DOHH2 (cell line): ENCODE measurements at regions not wholly inside any gene's neighbourhood (a gene's known extent, or its start where the extent isn't known, plus 50 kb on each side); places are given as distances from the start of the nearest gene placed in this dataset.
"Not testable (repeated sequence)": the region's sequence is repeated elsewhere in the genome, so short reads cannot be mapped to it uniquely, and the experiment has no call there.

Experiments
- H3F3A ChIP-seq: fragments of 200-600 bp; sonication (generic), shearing (Covaris generic); 2 replicates; pipeline ENCODE4 v1.6.0; 2016; ENCODE audit warnings: antibody characterized with exemption, mild to moderate bottlenecking; ENCODE audit not compliant: control insufficient read depth, insufficient read depth
- H3K27ac ChIP-seq: fragments of 200-600 bp; sonication (generic); 2 replicates; pipeline ENCODE4 v1.5.1; 2014; ENCODE audit warnings: low read depth, mild to moderate bottlenecking, low read length, moderate library complexity
- H3K27me3 ChIP-seq: fragments of 200-600 bp; sonication (generic); 2 replicates; pipeline ENCODE4 v1.6.1; 2014; ENCODE audit warnings: mild to moderate bottlenecking, low read length, mixed read lengths; ENCODE audit not compliant: control insufficient read depth
- H3K36me3 ChIP-seq: fragments of 200-600 bp; sonication (generic); 2 replicates; pipeline ENCODE4 v1.6.1; 2014; ENCODE audit warnings: mild to moderate bottlenecking, low read length, moderate library complexity, mixed read lengths; ENCODE audit not compliant: control insufficient read depth
- H3K4me1 ChIP-seq: fragments of 200-600 bp; sonication (generic); 2 replicates; pipeline ENCODE4 v1.6.1; 2014; ENCODE audit warnings: mild to moderate bottlenecking, low read length, mixed read lengths; ENCODE audit not compliant: control insufficient read depth
- H3K4me2 ChIP-seq: fragments of 200-600 bp; sonication (generic); 2 replicates; pipeline ENCODE4 v1.6.0; 2014; ENCODE audit warnings: mild to moderate bottlenecking, low read length, moderate library complexity
- H3K4me3 ChIP-seq: fragments of 200-600 bp; sonication (generic); 2 replicates; pipeline ENCODE4 v1.5.1; 2014; ENCODE audit warnings: mild to moderate bottlenecking, low read length, mixed read lengths
- H3K79me2 ChIP-seq: fragments of 200-600 bp; sonication (generic); 2 replicates; pipeline ENCODE4 v1.6.1; 2014; ENCODE audit warnings: mild to moderate bottlenecking, low read length, mixed read lengths; ENCODE audit not compliant: control insufficient read depth
- H3K9me2 ChIP-seq: fragments of 200-600 bp; sonication (generic); replicated peaks from 2 replicates; pipeline ENCODE4 v1.6.1; 2014; ENCODE audit warnings: mild to moderate bottlenecking, low read length, mixed read lengths; ENCODE audit not compliant: control insufficient read depth
- H3K9me3 ChIP-seq: fragments of 200-600 bp; sonication (generic); 2 replicates; pipeline ENCODE4 v1.6.1; 2014; ENCODE audit warnings: antibody characterized with exemption, low read length, mixed read lengths; ENCODE audit not compliant: control insufficient read depth, insufficient read depth
- H4K20me1 ChIP-seq: fragments of 200-600 bp; sonication (generic); 2 replicates; pipeline ENCODE4 v1.6.0; 2014; ENCODE audit warnings: low read depth, mild to moderate bottlenecking, antibody characterized with exemption, low read length, moderate library complexity; ENCODE audit not compliant: control insufficient read depth, insufficient read depth

DNA sequence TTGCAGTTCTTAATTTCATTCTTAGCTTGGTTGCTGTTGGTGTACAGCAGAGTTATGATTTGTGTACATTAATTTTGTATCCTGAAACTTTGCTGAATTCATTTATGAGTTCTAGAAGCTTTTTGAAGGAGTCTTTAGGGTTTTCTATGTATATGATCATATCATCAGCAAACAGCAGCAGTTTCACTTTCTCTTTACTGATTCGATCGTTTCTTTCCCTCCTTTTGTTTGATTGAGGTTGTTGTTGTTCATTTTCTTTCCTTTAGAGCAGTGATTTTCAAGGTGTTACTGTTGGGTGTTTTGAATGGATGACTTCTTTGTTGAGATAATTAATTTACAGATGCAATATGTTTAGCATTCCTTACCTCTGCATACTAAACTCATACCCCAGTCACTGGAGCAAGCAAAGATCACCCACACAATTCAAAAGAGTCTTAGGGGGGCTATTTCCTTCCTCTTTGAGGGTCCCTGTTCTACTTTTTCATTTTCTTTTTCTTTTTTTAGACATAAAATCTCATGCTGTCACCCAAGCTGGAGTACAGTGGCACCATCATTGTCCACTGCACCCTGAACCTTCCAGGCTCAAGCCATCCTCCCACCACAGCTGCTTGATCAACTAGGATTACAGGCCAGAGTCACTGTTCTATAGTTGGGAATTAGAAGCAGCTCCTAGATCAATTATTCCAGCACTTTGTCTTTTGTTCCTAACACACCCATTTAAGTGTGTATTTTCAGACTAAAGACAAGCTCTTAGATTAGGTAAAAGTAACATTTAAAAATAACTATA lies 115.8 kb upstream of the GPR39 start:
- peak overlapping the region; percentile 42 for H3K4me2 ChIP-seq
- H3K27ac ChIP-seq, H3K36me3 ChIP-seq, H3K4me1 ChIP-seq, H3K4me3 ChIP-seq, H3K9me2 ChIP-seq, H4K20me1 ChIP-seq, H3F3A ChIP-seq, H3K27me3 ChIP-seq, H3K79me2 ChIP-seq, H3K9me3 ChIP-seq: not testable (repeated sequence)

DNA sequence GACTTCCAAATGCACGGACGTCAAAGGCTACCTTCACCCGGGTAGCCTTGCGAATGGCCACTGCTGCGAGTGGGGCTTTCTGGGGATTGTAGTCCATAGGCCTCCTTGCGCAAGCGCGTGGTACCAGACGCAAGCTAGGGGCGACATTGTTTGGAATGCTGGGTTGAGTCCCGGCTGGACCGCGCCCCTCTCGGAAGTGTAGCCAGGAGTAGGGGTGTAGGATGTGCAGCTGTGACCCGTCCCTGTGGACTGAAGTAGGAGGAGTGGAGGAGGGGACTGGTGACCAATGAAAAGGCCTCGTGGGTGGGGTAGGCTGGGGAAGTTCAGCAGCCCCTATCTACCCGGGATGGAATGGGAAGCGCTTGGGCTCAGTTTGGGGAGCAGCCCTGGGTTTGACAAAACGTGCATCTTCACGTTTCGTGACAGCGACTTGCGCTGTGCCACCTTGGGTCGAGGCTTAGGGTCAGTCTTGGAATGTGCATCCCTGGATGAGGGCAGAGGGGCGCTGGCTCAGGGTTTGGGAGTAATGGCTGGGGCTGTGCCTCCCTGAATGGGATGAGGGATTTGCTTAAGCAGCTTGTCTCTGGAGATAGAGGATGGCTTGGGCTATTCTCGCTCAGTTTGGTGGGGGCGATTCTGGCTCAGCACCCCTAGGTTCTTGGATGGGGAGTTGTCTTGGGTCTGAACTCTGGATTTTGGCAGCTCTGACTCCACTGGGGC lies 111.8 kb upstream of the GPR39 start:
- H3F3A ChIP-seq, H3K36me3 ChIP-seq, H3K4me3 ChIP-seq, H3K4me2 ChIP-seq, H3K4me1 ChIP-seq, H4K20me1 ChIP-seq, H3K9me3 ChIP-seq, H3K27ac ChIP-seq, H3K79me2 ChIP-seq, H3K9me2 ChIP-seq, H3K27me3 ChIP-seq: not testable (repeated sequence)

GRCh38 chr2:132307613-132308198 lies 108.9 kb upstream of the GPR39 start:
- H3K4me1 ChIP-seq, H3K79me2 ChIP-seq, H3K36me3 ChIP-seq, H3F3A ChIP-seq, H3K4me2 ChIP-seq, H3K27me3 ChIP-seq, H3K27ac ChIP-seq, H3K4me3 ChIP-seq, H3K9me2 ChIP-seq, H3K9me3 ChIP-seq, H4K20me1 ChIP-seq: not testable (repeated sequence)

- not testable (repeated sequence) for H3K9me3 ChIP-seq, H3K79me2 ChIP-seq, H3K4me3 ChIP-seq, H3K27ac ChIP-seq, H3K4me2 ChIP-seq, H4K20me1 ChIP-seq, H3K27me3 ChIP-seq, H3K36me3 ChIP-seq, H3K9me2 ChIP-seq, H3K4me1 ChIP-seq, H3F3A ChIP-seq
These were observed 107.4 kb upstream of the GPR39 start for GRCh38 chr2:132309203-132309602.

DNA sequence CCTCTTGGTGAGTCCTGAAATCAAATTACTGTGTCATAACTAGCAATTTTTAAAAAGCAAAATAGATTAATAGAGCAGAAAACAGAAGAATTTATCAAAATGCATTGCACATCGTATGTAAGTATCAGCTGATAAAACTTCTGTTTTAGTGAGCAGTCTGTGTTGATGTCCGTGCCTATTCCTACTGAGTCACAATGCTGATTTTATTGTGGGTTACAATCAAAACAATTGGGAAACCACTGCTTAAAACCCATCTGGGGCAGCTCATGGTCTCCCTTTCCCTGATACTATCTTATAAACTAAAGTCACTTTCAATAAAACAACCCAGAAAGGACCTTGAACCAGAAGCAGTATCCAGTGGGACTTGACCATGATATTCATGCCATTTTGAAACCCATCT lies 101.1 kb upstream of the GPR39 start:
- not testable (repeated sequence) for H3K79me2 ChIP-seq, H3F3A ChIP-seq, H3K4me1 ChIP-seq, H3K9me2 ChIP-seq, H3K27me3 ChIP-seq, H3K4me3 ChIP-seq, H4K20me1 ChIP-seq, H3K9me3 ChIP-seq, H3K4me2 ChIP-seq, H3K36me3 ChIP-seq, H3K27ac ChIP-seq

DNA sequence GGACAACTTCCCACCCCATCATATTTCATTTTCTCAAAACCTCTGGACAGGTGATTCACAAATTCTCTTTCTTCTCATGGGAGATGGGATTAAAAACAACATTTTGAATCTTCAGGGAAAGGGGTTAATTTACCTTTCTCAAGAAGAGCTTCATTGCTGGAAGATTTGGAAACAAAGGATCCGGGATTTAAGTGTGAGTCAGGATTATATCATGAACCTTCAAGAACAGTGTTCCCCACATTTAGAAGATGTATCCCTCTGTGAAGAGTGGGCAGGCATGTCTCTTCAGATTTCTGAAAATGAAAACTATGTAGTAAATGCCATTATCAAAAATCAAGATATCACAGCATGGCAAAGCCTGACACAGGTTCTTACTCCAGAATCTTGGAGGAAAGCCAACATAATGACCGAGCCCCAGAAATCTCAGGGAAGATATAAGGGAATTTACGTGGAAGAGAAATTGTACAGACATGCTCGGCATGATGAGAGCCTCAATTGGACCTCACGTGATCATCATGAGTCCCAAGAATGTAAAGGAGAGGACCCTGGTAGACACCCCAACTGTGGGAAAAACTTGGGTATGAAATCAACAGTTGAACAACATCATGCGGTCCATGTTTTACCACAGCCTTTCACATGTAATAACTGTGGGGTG lies 99.5 kb upstream of the GPR39 start:
- H3K27ac ChIP-seq, H3K4me1 ChIP-seq, H3K27me3 ChIP-seq, H3K36me3 ChIP-seq, H4K20me1 ChIP-seq, H3K79me2 ChIP-seq, H3K4me2 ChIP-seq, H3F3A ChIP-seq, H3K4me3 ChIP-seq, H3K9me3 ChIP-seq, H3K9me2 ChIP-seq: not testable (repeated sequence)

- not testable (repeated sequence) for H4K20me1 ChIP-seq, H3K9me3 ChIP-seq, H3K4me2 ChIP-seq, H3K4me3 ChIP-seq, H3F3A ChIP-seq, H3K9me2 ChIP-seq, H3K36me3 ChIP-seq, H3K4me1 ChIP-seq, H3K27me3 ChIP-seq, H3K79me2 ChIP-seq, H3K27ac ChIP-seq
These were observed 98.1 kb upstream of the GPR39 start for GRCh38 chr2:132318481-132318880.

- H3K4me3 ChIP-seq, H3K4me2 ChIP-seq, H3K4me1 ChIP-seq, H3K27me3 ChIP-seq, H3K36me3 ChIP-seq, H4K20me1 ChIP-seq, H3K9me2 ChIP-seq, H3K27ac ChIP-seq, H3F3A ChIP-seq, H3K79me2 ChIP-seq, H3K9me3 ChIP-seq: not testable (repeated sequence)
These were observed 92.6 kb upstream of the GPR39 start for GRCh38 chr2:132324005-132324404.
